ENCODE measurements at regions not wholly inside any gene's neighbourhood (a gene's known extent, or its start where the extent isn't known, plus 50 kb on each side); places are given as distances from the start of the nearest gene placed in this dataset.

GRCh38 chr12:74619884-74620283 is 82.2 kb downstream of the ATXN7L3B start:
- TF ChIP-seq POLR2A (IDR thresholded peaks at IDR 0.05; ENCODE audit: low read length) (no peak), GATA1 (IDR thresholded peaks at IDR 0.05; ENCODE audit: low read depth, low read length) (no peak)

Data from erythroblast (primary cell).